ENCODE measurements at regions not wholly inside any gene's neighbourhood (a gene's known extent, or its start where the extent isn't known, plus 50 kb on each side); places are given as distances from the start of the nearest gene placed in this dataset.

- CTCF ChIA-PET = no interaction called here
- no peak overlapping the region for H3K27ac Mint-ChIP-seq (ENCODE audit: unreplicated experiment)
- BruUV-seq (replicated peaks) = no TSS peak
- intact Hi-C loops (cut with micrococcal nuclease; ENCODE audit: unreplicated experiment) = no loop called here
- no peaks in the 10 kb centered on the region for H3K27me3 Mint-ChIP-seq (ENCODE audit: unreplicated experiment)
- TF ChIP-seq CTCF (IDR thresholded peaks at IDR 0.05; ENCODE audit: unreplicated experiment) = no peak
- H3K36me3 Mint-ChIP-seq (ENCODE audit: insufficient read depth, unreplicated experiment) = no peaks in the 10 kb centered on the region
- DNase-seq = no peak
- no peaks in the 10 kb centered on the region for H3K9me3 Mint-ChIP-seq (ENCODE audit: low read depth, unreplicated experiment)
- H3K4me3 Mint-ChIP-seq (ENCODE audit: low read depth, unreplicated experiment) = no peak overlapping the region
- H3K4me1 Mint-ChIP-seq (ENCODE audit: low read depth, unreplicated experiment) = peaks cover 16% of the 10 kb centered on the region
These were observed 57.6 kb upstream of the COG2 start for GRCh38 chr1:230584660-230585059.

DNA sequence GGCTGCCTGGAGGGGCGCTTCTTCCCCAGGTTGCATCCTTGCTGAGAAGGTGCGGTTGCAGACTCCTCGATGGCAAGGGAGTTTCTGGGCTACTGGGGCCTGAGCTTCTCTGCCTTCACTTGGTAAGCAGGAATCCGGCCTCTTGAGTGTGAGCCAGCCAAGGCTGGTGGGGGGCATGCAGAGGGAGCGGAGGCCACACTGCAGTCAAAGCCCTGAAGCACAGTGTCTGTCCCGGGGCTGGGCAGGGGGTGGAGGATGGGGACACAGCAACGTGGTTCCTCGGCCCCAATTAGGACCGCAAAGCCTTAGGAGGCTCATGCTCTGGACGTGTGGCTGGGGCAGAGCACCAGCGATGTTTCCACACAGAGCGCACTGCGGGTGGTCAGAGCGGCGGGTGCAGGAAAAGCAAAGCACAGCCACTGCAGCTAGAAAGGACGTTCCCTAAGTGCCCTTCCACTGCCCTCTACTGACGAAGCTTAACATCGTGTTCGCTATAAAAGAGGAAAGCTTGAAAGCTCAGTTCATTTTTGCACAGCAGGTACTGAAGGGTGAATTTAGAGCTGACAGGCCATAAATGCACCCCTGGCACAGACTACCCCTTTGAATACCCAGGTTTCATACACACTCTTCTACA lies 60.7 kb upstream of the COG2 start:
- CTCF ChIA-PET = interaction anchor here (0.6 to 2.3 kb wide), 6 partner anchors 9 to 215 kb away, joined by 3 to 5 read pairs (median 4); no protein-coding TSS in a partner anchor
- Mint-ChIP-seq H3K4me3 (ENCODE audit: low read depth, unreplicated experiment) (no peak overlapping the region), H3K27ac (ENCODE audit: unreplicated experiment) (no peak overlapping the region), H3K4me1 (ENCODE audit: low read depth, unreplicated experiment) (peaks cover 3% of the 10 kb centered on the region), H3K9me3 (ENCODE audit: low read depth, unreplicated experiment) (no peaks in the 10 kb centered on the region), H3K27me3 (ENCODE audit: unreplicated experiment) (no peaks in the 10 kb centered on the region), H3K36me3 (ENCODE audit: insufficient read depth, unreplicated experiment) (no peaks in the 10 kb centered on the region)
- no peak for TF ChIP-seq CTCF (IDR thresholded peaks at IDR 0.05; ENCODE audit: unreplicated experiment)
- DNase-seq = no peak
- intact Hi-C loops (cut with micrococcal nuclease; ENCODE audit: unreplicated experiment) = no loop called here
- BruUV-seq (replicated peaks) = no TSS peak

GRCh38 chr1:230578616-230579015 lies 63.7 kb upstream of the COG2 start:
- no peak overlapping the region for H3K4me3 Mint-ChIP-seq (ENCODE audit: low read depth, unreplicated experiment)
- H3K27ac Mint-ChIP-seq (ENCODE audit: unreplicated experiment) = no peak overlapping the region
- no peak for DNase-seq
- no TSS peak for BruUV-seq (replicated peaks)
- CTCF ChIA-PET = no interaction called here
- no peak for TF ChIP-seq CTCF (IDR thresholded peaks at IDR 0.05; ENCODE audit: unreplicated experiment)
- peaks cover 27% of the 10 kb centered on the region for H3K4me1 Mint-ChIP-seq (ENCODE audit: low read depth, unreplicated experiment)
- H3K36me3 Mint-ChIP-seq (ENCODE audit: insufficient read depth, unreplicated experiment) = no peaks in the 10 kb centered on the region
- H3K9me3 Mint-ChIP-seq (ENCODE audit: low read depth, unreplicated experiment) = no peaks in the 10 kb centered on the region
- H3K27me3 Mint-ChIP-seq (ENCODE audit: unreplicated experiment) = no peaks in the 10 kb centered on the region
- intact Hi-C loops (cut with micrococcal nuclease; ENCODE audit: unreplicated experiment) = no loop called here

DNA sequence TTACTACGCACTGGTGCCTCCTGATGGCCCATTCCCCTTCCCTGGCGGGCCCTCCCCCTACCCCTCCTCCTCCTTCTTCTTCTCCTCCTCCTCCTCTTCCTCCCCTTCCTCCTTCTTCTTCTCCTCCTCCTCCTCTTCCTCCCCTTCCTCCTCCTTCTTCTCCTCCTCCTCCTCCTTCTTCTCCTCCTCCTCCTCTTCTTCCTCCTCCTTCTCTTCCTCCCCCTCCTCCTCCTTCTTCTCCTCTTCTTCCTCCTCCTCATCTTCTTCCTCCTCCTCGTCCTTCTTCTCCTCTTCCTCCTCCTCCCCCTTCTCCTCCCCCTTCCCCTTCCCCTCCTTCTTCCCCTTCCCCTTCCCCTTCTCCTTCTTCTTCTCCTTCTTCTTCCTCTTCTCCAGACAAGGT lies 64.7 kb upstream of the COG2 start:
- no peaks in the 10 kb centered on the region for H3K9me3 Mint-ChIP-seq (ENCODE audit: low read depth, unreplicated experiment)
- no peak overlapping the region for H3K27ac Mint-ChIP-seq (ENCODE audit: unreplicated experiment)
- intact Hi-C loops (cut with micrococcal nuclease; ENCODE audit: unreplicated experiment) = no loop called here
- BruUV-seq (replicated peaks) = no TSS peak
- H3K4me1 Mint-ChIP-seq (ENCODE audit: low read depth, unreplicated experiment) = peaks cover 32% of the 10 kb centered on the region
- peaks cover 6% of the 10 kb centered on the region for H3K36me3 Mint-ChIP-seq (ENCODE audit: insufficient read depth, unreplicated experiment)
- CTCF ChIA-PET = no interaction called here
- no peak for TF ChIP-seq CTCF (IDR thresholded peaks at IDR 0.05; ENCODE audit: unreplicated experiment)
- H3K4me3 Mint-ChIP-seq (ENCODE audit: low read depth, unreplicated experiment) = no peak overlapping the region
- H3K27me3 Mint-ChIP-seq (ENCODE audit: unreplicated experiment) = no peaks in the 10 kb centered on the region
- no peak for DNase-seq

All from Calu3 (cell line).